ENCODE measurements at regions not wholly inside any gene's neighbourhood (a gene's known extent, or its start where the extent isn't known, plus 50 kb on each side); places are given as distances from the start of the nearest gene placed in this dataset.
A peak's percentile ranks its signal among the peaks of the same experiment; 100 is the strongest.
"Not testable (repeated sequence)": the region's sequence is repeated elsewhere in the genome, so short reads cannot be mapped to it uniquely, and the experiment has no call there.

DNA sequence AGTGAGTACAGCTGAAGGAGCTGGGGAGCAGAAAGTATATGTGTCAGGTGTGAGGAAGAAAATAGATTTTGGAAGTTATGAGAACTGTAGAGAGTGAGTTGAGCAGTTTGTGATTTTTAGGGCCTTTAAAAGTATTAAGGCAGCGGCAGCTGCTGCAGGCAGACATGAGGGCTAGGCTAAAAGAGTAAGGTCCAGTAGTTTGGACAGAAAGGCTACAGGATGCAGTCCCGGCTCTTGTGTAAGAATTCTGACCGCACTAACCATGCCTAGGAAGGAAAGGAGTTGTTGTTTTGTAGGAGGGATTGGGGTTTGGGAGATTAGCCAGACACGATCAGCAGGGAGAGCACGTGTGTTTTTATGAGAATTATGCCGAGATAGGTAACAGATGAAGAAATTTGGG lies 1144.9 kb downstream of the SORCS1 start:
- WGBS (ENCODE audit: insufficient coverage) = 88% methylated on average over 6 of the region's 6 CpGs
- not testable (repeated sequence) for H3K4me1 ChIP-seq (ENCODE audit: control insufficient read depth, insufficient read depth, low read length); H3K9me3 ChIP-seq (ENCODE audit: control insufficient read depth, insufficient read depth, low read length); H3K36me3 ChIP-seq (ENCODE audit: control insufficient read depth, insufficient read depth, low read length); H3K4me3 ChIP-seq (ENCODE audit: low read depth, low read length); H3K27ac ChIP-seq (ENCODE audit: low read depth, low read length); DNase-seq (ENCODE audit: low read depth in 4 of 6, low spot score in 6 of 6); H3K27me3 ChIP-seq (ENCODE audit: control insufficient read depth, insufficient read depth, low read length)

DNA sequence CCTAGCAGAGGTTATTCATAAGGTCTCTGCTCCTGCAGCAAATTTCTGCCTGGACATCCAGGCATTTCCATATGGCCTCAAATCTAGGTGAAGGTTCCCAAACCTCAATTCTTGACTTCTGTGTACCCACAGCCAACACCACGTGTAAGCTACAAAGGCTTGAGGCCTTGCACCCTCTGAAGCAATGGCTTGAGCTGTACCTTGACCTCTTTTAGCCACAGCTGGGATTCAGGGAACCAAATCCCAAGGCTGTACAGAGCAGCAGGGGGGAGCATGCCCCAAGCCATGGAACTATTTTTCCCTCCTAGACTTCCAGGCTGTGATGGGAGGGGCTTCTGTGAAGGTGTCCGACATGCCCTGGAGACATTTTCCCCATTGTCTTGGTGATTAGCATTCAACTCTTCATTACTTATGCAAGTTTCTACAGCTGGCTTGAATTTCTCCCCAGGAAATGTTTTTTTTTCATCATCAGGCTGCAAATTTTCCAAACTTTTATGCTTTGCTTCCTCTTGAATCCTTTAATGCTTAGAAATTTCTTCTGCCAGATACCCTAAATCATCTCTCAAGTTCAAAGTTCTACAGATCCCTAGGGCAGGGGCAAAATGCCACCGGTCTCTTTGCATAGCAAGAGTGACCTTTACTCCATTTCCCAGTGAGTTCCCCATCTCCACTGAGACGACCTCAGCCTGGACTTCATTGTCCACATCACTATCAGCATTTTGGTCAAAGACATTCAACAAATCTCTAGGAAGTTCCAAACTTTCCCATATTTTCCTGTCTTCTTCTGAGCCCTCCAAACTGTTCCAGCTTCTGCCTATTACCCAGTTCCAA lies 1148.9 kb downstream of the SORCS1 start:
- not testable (repeated sequence) for H3K4me3 ChIP-seq (ENCODE audit: low read depth, low read length); H3K36me3 ChIP-seq (ENCODE audit: control insufficient read depth, insufficient read depth, low read length); H3K27ac ChIP-seq (ENCODE audit: low read depth, low read length); H3K9me3 ChIP-seq (ENCODE audit: control insufficient read depth, insufficient read depth, low read length); DNase-seq (ENCODE audit: low read depth in 4 of 6, low spot score in 6 of 6); H3K4me1 ChIP-seq (ENCODE audit: control insufficient read depth, insufficient read depth, low read length); H3K27me3 ChIP-seq (ENCODE audit: control insufficient read depth, insufficient read depth, low read length)
- WGBS (ENCODE audit: insufficient coverage) = 81% methylated on average over 3 of the region's 4 CpGs

DNA sequence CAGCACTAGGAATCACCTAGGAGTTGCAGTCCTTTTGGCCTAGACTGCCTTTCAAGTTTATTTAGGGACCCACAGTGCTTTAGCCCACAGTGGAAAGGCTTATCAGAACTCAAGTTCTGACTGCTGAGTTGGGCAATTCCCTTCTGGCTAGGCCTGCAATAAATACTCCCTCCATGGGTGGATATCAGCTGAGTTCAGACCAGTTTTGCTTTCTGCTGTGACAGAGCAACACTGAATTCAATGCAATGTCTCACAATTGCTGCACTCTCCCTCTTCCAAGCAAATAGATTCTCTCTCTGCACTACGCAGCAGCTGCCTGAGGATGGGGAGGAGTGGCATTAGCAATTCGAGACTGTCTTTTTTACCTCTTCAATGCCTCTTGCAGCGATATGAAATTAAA lies 1153.3 kb downstream of the SORCS1 start:
- Histone ChIP-seq H3K27ac (ENCODE audit: low read depth, low read length) (no peak overlapping the region), H3K9me3 (ENCODE audit: control insufficient read depth, insufficient read depth, low read length) (peaks cover 3% of the 10 kb centered on the region), H3K4me3 (ENCODE audit: low read depth, low read length) (no peak overlapping the region), H3K27me3 (ENCODE audit: control insufficient read depth, insufficient read depth, low read length) (no peaks in the 10 kb centered on the region), H3K4me1 (ENCODE audit: control insufficient read depth, insufficient read depth, low read length) (no peaks in the 10 kb centered on the region), H3K36me3 (ENCODE audit: control insufficient read depth, insufficient read depth, low read length) (no peaks in the 10 kb centered on the region)
- DNase-seq (ENCODE audit: low read depth in 4 of 6, low spot score in 6 of 6) = no peak
- no CpG with 5 or more reads among the region's 3 CpGs for WGBS (ENCODE audit: insufficient coverage)

DNA sequence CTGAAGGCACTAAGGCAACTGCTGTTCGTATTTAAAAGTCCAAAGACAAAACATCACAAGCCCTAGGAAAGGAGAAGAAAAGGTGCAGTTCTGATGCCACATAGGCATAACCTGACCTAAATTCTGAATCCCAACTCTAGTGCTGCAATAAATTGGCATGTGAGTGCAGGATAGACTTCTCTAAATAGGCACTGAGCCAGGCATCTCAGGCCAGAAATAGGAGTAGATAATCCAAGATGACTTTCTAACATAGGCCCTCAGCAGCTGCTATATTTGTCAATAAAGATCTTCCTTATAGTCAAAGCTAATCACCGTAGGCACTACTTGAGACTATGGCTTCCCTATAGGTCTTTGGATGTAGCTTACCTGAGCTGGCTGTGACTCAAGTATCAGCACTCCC lies 1163.8 kb downstream of the SORCS1 start:
- WGBS (ENCODE audit: insufficient coverage) = 100% methylated on average over 1 of the region's 2 CpGs
- no peaks in the 10 kb centered on the region for H3K9me3 ChIP-seq (ENCODE audit: control insufficient read depth, insufficient read depth, low read length)
- H3K4me1 ChIP-seq (ENCODE audit: control insufficient read depth, insufficient read depth, low read length) = no peaks in the 10 kb centered on the region
- H3K27ac ChIP-seq (ENCODE audit: low read depth, low read length) = no peak overlapping the region
- no peaks in the 10 kb centered on the region for H3K27me3 ChIP-seq (ENCODE audit: control insufficient read depth, insufficient read depth, low read length)
- H3K4me3 ChIP-seq (ENCODE audit: low read depth, low read length) = no peak overlapping the region
- no peak for DNase-seq (ENCODE audit: low read depth in 4 of 6, low spot score in 6 of 6)
- no peaks in the 10 kb centered on the region for H3K36me3 ChIP-seq (ENCODE audit: control insufficient read depth, insufficient read depth, low read length)

DNA sequence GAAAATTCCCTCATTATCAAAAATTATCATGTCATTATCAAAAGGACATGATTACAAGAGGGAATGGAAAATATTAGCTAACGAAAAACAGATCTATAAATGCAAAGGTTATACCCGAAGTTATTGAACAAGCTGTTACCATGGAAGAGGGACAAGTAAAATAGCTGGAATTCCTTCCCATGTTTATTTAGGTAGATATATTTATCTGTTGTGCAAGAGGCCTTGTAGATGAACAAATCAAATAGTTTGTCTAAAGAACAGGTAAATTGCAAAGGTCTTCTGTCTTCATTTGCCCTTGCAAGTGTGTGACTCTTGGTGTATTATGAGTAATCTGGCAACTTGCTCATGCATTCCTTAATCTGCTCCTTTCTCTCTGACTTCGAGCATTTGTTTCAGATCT lies 1170.9 kb downstream of the SORCS1 start:
- H3K36me3 ChIP-seq (ENCODE audit: control insufficient read depth, insufficient read depth, low read length) = no peaks in the 10 kb centered on the region
- no peak for DNase-seq (ENCODE audit: low read depth in 4 of 6, low spot score in 6 of 6)
- no CpG with 5 or more reads among the region's 3 CpGs for WGBS (ENCODE audit: insufficient coverage)
- no peak overlapping the region for H3K27ac ChIP-seq (ENCODE audit: low read depth, low read length)
- H3K4me1 ChIP-seq (ENCODE audit: control insufficient read depth, insufficient read depth, low read length) = no peaks in the 10 kb centered on the region
- no peak overlapping the region for H3K4me3 ChIP-seq (ENCODE audit: low read depth, low read length)
- no peaks in the 10 kb centered on the region for H3K27me3 ChIP-seq (ENCODE audit: control insufficient read depth, insufficient read depth, low read length)
- no peaks in the 10 kb centered on the region for H3K9me3 ChIP-seq (ENCODE audit: control insufficient read depth, insufficient read depth, low read length)

DNA sequence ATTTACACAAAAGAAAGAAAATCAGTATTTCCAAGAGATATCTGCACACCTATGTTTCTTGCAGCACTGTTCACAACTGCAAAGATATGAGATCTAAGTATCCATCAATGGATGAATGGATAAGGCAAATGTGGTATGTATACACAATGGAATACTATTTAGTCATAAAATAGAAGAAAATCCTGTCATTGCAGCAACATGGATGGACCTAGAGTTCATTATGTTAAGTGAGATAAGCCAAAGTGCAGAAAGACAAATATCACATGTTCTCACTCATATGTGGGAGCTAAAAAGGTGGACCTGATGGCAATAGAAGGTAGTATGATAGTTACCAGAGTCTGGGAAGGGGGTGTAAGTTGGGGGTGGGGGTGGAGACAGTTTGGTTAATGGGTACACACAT lies 1171.6 kb downstream of the SORCS1 start:
- H3K27me3 ChIP-seq (ENCODE audit: control insufficient read depth, insufficient read depth, low read length) = no peaks in the 10 kb centered on the region

DNA sequence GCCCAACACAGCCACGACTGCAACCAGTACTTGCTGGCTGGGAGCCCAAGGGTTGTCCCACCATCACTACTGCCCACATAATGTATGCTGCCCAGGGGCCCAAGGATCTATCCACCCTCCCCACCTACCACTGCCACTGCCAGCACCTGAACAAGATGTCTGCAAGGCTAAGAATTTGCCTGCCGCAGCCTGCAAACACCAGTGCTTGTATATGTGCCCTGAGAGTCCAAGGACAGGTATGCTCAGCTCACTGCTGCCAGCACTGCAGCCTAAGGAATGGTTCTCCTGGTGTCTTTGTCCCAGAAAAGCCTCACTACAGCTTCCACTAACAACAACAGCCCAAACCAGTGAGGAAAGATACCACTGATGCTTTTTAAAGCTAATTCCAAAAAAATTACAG lies 1174.0 kb downstream of the SORCS1 start:
- no peaks in the 10 kb centered on the region for H3K4me1 ChIP-seq (ENCODE audit: control insufficient read depth, insufficient read depth, low read length)
- no peaks in the 10 kb centered on the region for H3K27me3 ChIP-seq (ENCODE audit: control insufficient read depth, insufficient read depth, low read length)
- no peak overlapping the region for H3K4me3 ChIP-seq (ENCODE audit: low read depth, low read length)
- WGBS (ENCODE audit: insufficient coverage) = 100% methylated on average over 2 of the region's 2 CpGs
- H3K9me3 ChIP-seq (ENCODE audit: control insufficient read depth, insufficient read depth, low read length) = no peaks in the 10 kb centered on the region
- no peak overlapping the region for H3K27ac ChIP-seq (ENCODE audit: low read depth, low read length)
- no peak for DNase-seq (ENCODE audit: low read depth in 4 of 6, low spot score in 6 of 6)
- no peaks in the 10 kb centered on the region for H3K36me3 ChIP-seq (ENCODE audit: control insufficient read depth, insufficient read depth, low read length)

More for the DNA sequence above, 1171.6 kb downstream of the SORCS1 start:
- Histone ChIP-seq H3K9me3 (ENCODE audit: control insufficient read depth, insufficient read depth, low read length) (no peaks in the 10 kb centered on the region), H3K4me1 (ENCODE audit: control insufficient read depth, insufficient read depth, low read length) (no peaks in the 10 kb centered on the region), H3K4me3 (ENCODE audit: low read depth, low read length) (no peak overlapping the region), H3K36me3 (ENCODE audit: control insufficient read depth, insufficient read depth, low read length) (no peaks in the 10 kb centered on the region), H3K27ac (ENCODE audit: low read depth, low read length) (no peak overlapping the region)
- DNase-seq (ENCODE audit: low read depth in 4 of 6, low spot score in 6 of 6) = no peak

DNA sequence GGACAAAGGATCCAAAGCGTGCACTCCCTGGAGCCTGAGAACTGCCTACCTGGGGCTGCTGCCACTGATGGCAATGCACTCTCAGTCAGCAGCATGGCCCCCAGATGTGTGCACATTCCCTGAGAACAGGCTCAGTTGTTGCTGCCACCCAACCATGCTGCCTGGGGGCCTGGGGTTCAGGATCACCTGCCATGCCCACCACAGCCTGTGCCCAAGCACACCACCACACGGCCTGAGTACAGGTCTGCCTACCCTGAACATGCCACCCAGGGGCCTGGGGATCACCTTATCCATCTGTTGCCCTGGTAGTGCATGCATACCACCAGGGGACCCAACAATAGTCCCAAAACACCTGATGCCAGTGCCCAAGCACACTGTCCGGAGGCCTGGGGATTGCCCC lies 1174.5 kb downstream of the SORCS1 start:
- Histone ChIP-seq H3K27me3 (ENCODE audit: control insufficient read depth, insufficient read depth, low read length) (no peaks in the 10 kb centered on the region), H3K4me3 (ENCODE audit: low read depth, low read length) (no peak overlapping the region), H3K4me1 (ENCODE audit: control insufficient read depth, insufficient read depth, low read length) (no peaks in the 10 kb centered on the region), H3K36me3 (ENCODE audit: control insufficient read depth, insufficient read depth, low read length) (no peaks in the 10 kb centered on the region), H3K27ac (ENCODE audit: low read depth, low read length) (no peak overlapping the region), H3K9me3 (ENCODE audit: control insufficient read depth, insufficient read depth, low read length) (no peaks in the 10 kb centered on the region)
- 93% methylated on average over 3 of the region's 3 CpGs for WGBS (ENCODE audit: insufficient coverage)
- DNase-seq (ENCODE audit: low read depth in 4 of 6, low spot score in 6 of 6) = no peak

DNA sequence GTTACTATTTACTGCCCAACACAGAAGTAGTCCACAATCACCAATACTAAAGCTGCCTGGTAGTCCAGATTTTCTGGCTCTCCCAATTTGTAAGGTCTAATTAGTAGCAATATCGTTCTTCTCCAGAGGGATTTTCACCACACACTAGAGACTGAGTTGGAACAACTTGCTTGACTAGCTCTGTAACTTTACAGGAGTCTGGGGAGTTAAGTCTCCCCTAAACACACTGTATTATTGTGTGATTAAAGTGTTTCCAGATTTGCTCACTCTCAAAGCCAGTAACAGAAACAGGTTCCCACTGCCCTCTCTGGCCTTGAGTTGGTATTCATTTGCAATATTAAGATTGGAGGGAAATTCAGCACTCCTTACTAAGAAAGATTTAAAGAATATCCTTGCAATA lies 1175.7 kb downstream of the SORCS1 start:
- H3K4me3 ChIP-seq (ENCODE audit: low read depth, low read length) = no peak overlapping the region
- no peaks in the 10 kb centered on the region for H3K4me1 ChIP-seq (ENCODE audit: control insufficient read depth, insufficient read depth, low read length)
- no peaks in the 10 kb centered on the region for H3K9me3 ChIP-seq (ENCODE audit: control insufficient read depth, insufficient read depth, low read length)
- H3K36me3 ChIP-seq (ENCODE audit: control insufficient read depth, insufficient read depth, low read length) = no peaks in the 10 kb centered on the region
- DNase-seq (ENCODE audit: low read depth in 4 of 6, low spot score in 6 of 6) = peak in 1 of 6 donors; percentile 65
- H3K27me3 ChIP-seq (ENCODE audit: control insufficient read depth, insufficient read depth, low read length) = no peaks in the 10 kb centered on the region
- H3K27ac ChIP-seq (ENCODE audit: low read depth, low read length) = no peak overlapping the region
- WGBS (ENCODE audit: insufficient coverage) = no CpG with 5 or more reads among the region's 1 CpG

DNA sequence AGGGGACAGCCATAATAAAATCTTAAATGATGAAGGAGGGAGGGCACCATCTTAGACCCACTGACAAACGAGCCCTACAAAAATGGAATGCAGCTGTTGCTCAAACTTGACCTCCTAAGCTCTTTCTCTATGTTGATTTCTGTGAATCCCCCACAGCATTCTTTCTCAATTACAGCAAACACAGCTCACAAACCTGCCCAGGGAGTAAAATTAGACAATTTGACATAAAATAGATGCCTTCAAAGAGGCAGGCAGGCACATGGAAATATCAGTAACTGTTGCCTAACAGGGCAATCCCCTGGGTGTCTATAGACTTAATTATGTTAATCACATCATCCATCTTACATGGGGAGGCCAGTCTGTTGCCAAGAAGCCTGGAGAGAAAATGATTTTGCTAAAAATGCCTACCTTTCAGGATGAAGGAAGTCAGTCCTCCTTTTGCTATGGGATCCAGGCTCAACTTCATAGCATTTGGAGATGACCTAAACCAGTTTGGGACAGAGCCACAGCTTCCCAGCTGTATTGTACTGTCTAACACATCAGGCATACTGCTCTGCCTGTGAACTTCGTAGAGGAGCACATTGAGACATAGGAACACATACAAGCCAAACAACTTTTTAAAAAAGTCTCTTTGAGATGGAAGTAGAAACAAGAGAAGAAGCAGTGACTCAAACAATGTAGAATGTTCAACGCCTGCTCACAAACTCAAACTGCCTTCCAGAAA lies 1177.4 kb downstream of the SORCS1 start:
- H3K4me1 ChIP-seq (ENCODE audit: control insufficient read depth, insufficient read depth, low read length) = no peaks in the 10 kb centered on the region
- H3K36me3 ChIP-seq (ENCODE audit: control insufficient read depth, insufficient read depth, low read length) = no peaks in the 10 kb centered on the region
- no peak overlapping the region for H3K27ac ChIP-seq (ENCODE audit: low read depth, low read length)
- H3K27me3 ChIP-seq (ENCODE audit: control insufficient read depth, insufficient read depth, low read length) = no peaks in the 10 kb centered on the region
- DNase-seq (ENCODE audit: low read depth in 4 of 6, low spot score in 6 of 6) = peak in 1 of 6 donors; percentile 52
- 57% methylated on average over 1 of the region's 3 CpGs for WGBS (ENCODE audit: insufficient coverage)
- H3K9me3 ChIP-seq (ENCODE audit: control insufficient read depth, insufficient read depth, low read length) = no peaks in the 10 kb centered on the region
- H3K4me3 ChIP-seq (ENCODE audit: low read depth, low read length) = no peak overlapping the region
